ENCODE measurements at regions not wholly inside any gene's neighbourhood (a gene's known extent, or its start where the extent isn't known, plus 50 kb on each side); places are given as distances from the start of the nearest gene placed in this dataset.

DNA sequence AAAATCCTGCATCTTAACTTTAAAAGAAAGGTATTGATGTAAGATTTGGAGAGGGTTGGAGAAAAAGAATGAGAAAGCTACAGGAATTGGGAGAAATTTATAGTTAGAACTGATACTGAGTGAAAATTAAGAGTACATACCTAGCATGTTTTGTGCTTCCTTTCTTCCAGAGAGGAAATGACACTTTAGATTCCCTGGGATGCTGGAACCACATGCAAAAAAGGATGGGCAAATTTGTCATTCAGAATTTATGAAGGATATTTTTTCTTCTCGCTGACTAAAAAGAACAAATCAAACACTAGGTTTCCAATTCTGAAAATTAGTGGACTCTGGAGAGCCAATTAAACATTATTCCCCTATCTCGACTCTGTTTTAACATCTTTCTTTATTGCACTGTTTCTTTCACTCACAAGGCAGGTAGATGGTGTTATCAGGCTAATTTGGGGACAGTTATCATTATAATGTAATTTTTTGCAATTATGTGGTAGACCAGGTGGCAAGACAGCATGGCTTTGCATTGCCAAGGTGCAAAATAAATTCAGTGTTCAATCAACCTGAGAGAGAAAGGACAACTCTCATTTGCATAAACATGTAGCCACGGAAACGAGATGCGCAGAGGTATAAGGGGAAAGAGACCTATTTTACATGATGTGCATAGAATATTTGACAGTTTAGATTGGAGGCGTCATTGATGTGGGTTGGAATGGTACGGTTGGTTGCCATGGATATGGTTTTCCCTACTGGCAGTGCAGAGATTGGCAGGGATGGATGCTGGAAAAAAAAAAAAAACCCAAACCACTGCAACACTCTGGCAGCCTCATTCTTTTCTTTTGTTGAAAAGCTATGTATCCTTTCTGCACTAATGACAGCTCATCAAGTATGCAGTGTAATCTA, 320.4 kb upstream of the CCNH start:
- no peak for TF ChIP-seq POLR2AphosphoS5 (IDR thresholded peaks at IDR 0.05; ENCODE audit: borderline replicate concordance, low read depth, low read length)
- TF ChIP-seq EZH2 (IDR thresholded peaks at IDR 0.05) = no peak
